SKM-1 (cell line): ENCODE measurements at regions not wholly inside any gene's neighbourhood (a gene's known extent, or its start where the extent isn't known, plus 50 kb on each side); places are given as distances from the start of the nearest gene placed in this dataset.
"Not testable (repeated sequence)": the region's sequence is repeated elsewhere in the genome, so short reads cannot be mapped to it uniquely, and the experiment has no call there.

Experiments
- DNase-seq: peaks from one replicate; lab custom pipeline; 2025; ENCODE audit not compliant: unreplicated experiment; lab: John Stamatoyannopoulos, UW

- DNase-seq: no peak
Measured at GRCh38 chr2:53053937-53054336, 713.7 kb upstream of the CHAC2 start.

GRCh38 chr2:53051157-53051556 lies 716.4 kb upstream of the CHAC2 start:
- no peak for DNase-seq

GRCh38 chr2:53040536-53041229 lies 726.9 kb upstream of the CHAC2 start:
- DNase-seq: no peak

- no peak for DNase-seq
Measured at GRCh38 chr2:53036196-53036595, 731.4 kb upstream of the CHAC2 start.

GRCh38 chr2:53035153-53035552 lies 732.5 kb upstream of the CHAC2 start:
- DNase-seq: no peak

- no peak for DNase-seq
Measured at GRCh38 chr2:53033411-53033810, 734.2 kb upstream of the CHAC2 start.

- no peak for DNase-seq
Measured at GRCh38 chr2:53028746-53029423, 738.7 kb upstream of the CHAC2 start.

- no peak for DNase-seq
Measured at GRCh38 chr2:53028225-53028624, 739.4 kb upstream of the CHAC2 start.

GRCh38 chr2:53022248-53022647 lies 745.4 kb upstream of the CHAC2 start:
- not testable (repeated sequence) for DNase-seq

- DNase-seq: no peak
Measured at GRCh38 chr2:53021828-53022227, 745.8 kb upstream of the CHAC2 start.

GRCh38 chr2:53021292-53021691 lies 746.3 kb upstream of the CHAC2 start:
- no peak for DNase-seq

- DNase-seq: no peak
Measured at GRCh38 chr2:53018825-53019425, 748.7 kb upstream of the CHAC2 start.

- DNase-seq: no peak
Measured at GRCh38 chr2:53006980-53007379, 760.6 kb upstream of the CHAC2 start.

- no peak for DNase-seq
Measured at GRCh38 chr2:53004413-53004812, 763.2 kb upstream of the CHAC2 start.

- DNase-seq: no peak
Measured at GRCh38 chr2:52995424-52995823, 772.2 kb upstream of the CHAC2 start.

- DNase-seq: peak; percentile 15
Measured at GRCh38 chr2:52976143-52976949, 791.3 kb upstream of the CHAC2 start.

GRCh38 chr2:52974127-52974526 lies 793.5 kb upstream of the CHAC2 start:
- no peak for DNase-seq

- DNase-seq: no peak
Measured at GRCh38 chr2:52970642-52971041, 797.0 kb upstream of the CHAC2 start.

GRCh38 chr2:52968043-52968442 lies 799.6 kb upstream of the CHAC2 start:
- DNase-seq: no peak

GRCh38 chr2:52964916-52965530 lies 802.6 kb upstream of the CHAC2 start:
- DNase-seq: no peak

- DNase-seq: no peak
Measured at GRCh38 chr2:52961403-52961802, 806.2 kb upstream of the CHAC2 start.
